Epithelial cell of proximal tubule (primary cell): ENCODE measurements at regions not wholly inside any gene's neighbourhood (a gene's known extent, or its start where the extent isn't known, plus 50 kb on each side); places are given as distances from the start of the nearest gene placed in this dataset.

Experiments
- DNase-seq: peaks from one replicate; pipeline ENCODE4 v3.0.0-alpha.2; 2011; ENCODE audit warnings: low read depth
- H3K4me3 ChIP-seq: 2 replicates; pipeline ENCODE4 v1.5.1; 2011; ENCODE audit warnings: low read depth, mild to moderate bottlenecking, low read length
- TF ChIP-seq, protein P1 (sequence below): conservative IDR thresholded peaks from 2 replicates; pipeline ENCODE4 v1.5.1; 2012; ENCODE audit warnings: low read depth, mild to moderate bottlenecking, low read length

DNA sequence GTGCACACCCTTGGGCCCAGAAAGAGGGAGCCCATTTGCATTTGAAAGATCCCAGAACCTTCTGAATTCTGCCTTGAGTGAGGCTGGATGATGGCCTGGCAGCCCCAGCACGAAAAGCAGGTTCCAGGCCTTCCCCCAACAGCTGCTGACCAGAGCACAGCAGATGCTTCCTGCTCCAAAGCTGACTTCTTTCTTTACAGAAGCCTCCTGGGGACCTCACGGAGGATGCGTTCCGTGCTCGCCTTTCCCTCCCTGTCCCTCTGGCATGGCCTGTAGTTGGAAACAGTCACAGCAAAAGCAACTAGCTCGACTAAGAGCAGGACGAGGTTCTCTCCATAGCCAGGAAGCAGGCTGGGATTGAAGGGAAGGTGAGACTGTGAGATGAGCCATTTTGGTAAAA, 107.7 kb upstream of the B3GAT1 start:
- TF ChIP-seq, protein P1, sequence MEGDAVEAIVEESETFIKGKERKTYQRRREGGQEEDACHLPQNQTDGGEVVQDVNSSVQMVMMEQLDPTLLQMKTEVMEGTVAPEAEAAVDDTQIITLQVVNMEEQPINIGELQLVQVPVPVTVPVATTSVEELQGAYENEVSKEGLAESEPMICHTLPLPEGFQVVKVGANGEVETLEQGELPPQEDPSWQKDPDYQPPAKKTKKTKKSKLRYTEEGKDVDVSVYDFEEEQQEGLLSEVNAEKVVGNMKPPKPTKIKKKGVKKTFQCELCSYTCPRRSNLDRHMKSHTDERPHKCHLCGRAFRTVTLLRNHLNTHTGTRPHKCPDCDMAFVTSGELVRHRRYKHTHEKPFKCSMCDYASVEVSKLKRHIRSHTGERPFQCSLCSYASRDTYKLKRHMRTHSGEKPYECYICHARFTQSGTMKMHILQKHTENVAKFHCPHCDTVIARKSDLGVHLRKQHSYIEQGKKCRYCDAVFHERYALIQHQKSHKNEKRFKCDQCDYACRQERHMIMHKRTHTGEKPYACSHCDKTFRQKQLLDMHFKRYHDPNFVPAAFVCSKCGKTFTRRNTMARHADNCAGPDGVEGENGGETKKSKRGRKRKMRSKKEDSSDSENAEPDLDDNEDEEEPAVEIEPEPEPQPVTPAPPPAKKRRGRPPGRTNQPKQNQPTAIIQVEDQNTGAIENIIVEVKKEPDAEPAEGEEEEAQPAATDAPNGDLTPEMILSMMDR, result no peak
- H3K4me3 ChIP-seq, result no peak overlapping the region
- DNase-seq, result no peak

DNA sequence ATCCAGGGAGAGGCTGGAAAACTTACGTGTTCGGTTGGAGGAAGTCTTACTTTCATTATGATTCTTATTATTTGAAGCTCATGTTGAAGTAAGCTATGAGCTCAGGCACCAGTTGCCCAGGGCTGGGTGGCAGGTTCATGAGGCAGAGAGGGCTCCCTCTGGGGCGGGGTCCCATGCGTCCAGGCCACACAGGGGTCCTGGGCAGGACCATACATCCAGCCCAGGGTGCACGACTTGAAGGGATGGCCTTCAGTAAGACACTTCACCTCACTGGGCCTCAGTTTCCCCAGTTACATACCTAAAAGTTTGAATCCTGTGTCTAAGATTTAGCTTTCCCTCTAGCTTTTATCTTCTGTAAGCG, 107.3 kb upstream of the B3GAT1 start:
- TF ChIP-seq, protein P1, result no peak
- no peak for DNase-seq
- H3K4me3 ChIP-seq, result no peak overlapping the region

DNA sequence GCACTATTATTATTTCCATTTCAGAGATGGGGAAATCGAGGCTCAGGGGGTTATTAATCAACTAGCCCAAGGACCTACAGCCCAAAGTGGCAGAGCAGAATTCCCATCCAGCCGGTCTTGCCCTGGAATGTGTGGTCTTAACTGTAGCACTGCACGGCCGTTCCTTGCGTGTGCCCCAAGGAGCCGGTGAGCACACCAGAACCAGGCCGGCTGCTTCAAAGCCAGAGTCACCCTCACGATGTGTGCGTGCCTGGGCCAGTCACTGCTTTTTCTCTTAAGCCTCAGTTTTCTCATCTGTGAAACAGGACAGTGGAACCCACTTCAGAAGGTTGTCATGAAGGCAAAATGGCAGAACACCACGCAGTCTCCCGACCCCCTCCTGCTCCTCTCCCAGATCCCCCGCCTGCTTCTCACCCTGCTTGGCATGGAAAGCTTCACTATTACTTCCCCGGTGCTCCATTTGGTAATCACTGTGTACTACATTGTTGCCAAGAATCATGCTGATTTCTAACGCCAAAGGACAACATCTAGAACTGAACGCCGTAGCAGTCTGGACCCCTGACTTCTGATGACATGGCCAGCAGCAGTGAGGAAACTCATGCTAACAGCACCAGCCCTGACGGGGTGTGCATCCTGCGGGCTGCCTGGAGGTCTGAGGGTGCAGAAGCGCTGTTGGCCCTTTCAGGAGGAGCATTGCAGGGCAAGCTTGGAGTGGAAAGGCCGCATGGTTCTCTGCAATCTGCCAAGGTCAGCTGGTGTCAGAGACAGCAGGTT, 106.8 kb upstream of the B3GAT1 start:
- DNase-seq, result no peak
- TF ChIP-seq, protein P1, result no peak

DNA sequence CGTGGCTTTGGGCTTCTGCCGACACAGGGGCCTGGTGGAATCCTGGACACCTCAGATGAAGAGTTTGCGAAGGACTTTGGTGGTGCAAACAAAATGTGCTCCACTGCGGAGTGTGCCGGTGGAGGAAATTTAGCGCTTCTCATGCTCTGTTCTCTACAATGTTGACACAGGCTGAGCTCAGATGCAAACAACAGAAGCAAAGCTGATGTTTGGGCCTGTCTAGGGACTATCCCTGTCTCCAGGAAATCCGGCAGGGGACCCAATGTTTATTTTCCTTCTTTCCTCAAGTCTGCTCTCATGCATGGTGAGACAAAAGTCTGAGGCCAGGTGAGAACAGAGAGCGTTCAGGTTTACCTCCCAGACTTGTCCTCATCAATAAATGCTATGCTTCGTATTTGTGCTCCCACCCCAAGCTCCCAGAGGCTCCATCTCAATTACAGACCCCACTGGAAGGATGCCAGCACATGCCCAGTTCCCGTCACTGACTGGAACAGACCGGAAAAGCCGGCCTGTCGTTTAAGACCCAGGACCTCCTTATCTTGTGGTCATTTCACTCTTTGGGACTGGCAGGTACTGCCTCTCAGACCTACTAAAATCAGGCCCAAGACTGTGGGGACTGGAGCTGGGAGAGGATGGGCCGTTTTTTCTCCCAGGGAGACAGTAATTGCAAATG, 105.7 kb upstream of the B3GAT1 start:
- H3K4me3 ChIP-seq, result no peak overlapping the region
- DNase-seq, result no peak
- TF ChIP-seq, protein P1, result no peak

More for the DNA sequence above, 106.8 kb upstream of the B3GAT1 start:
- H3K4me3 ChIP-seq, result no peak overlapping the region

DNA sequence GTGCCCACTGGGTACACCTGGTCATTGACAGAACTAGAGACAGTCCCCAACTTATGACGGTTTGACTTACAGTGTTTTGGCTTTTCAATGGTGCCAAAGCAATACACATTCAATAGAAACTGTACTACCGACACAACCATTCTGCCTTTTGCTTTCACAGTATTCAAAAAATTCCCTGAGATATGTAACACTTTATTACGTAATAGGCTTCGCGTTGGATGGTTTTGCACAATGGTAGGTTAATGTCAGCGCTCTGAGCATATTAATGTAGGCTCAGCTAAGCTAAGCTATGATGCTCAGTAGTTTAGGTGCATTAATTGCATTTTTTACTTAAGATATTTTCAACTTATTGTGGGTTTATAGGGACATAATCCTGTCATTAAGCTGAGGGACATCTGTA, 105.1 kb upstream of the B3GAT1 start:
- no peak for DNase-seq
- H3K4me3 ChIP-seq, result no peak overlapping the region
- TF ChIP-seq, protein P1, result no peak

DNA sequence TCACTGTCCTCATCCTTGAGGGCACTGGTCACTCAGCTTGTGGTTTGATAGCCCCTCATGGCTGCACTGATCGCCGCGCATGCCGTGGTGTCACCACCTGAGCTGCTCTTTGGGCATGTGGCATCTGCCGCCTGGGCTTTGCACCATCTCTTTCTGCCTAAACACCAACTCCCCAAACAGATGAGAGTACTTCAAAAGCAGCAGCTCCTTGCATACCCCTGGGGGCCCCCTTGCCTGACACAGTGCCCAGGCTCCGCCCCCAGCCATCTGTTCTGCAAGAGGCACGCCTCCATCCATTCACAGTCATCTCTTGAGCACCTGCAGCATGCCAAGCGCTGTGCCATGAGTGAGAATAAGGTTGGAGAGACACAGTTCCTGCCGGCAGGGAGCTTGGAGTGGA, 104.5 kb upstream of the B3GAT1 start:
- TF ChIP-seq, protein P1, result no peak
- DNase-seq, result no peak

More for the DNA sequence above, 104.5 kb upstream of the B3GAT1 start:
- H3K4me3 ChIP-seq, result no peak overlapping the region
